Hepatocyte (in vitro differentiated cells): ENCODE measurements at regions not wholly inside any gene's neighbourhood (a gene's known extent, or its start where the extent isn't known, plus 50 kb on each side); places are given as distances from the start of the nearest gene placed in this dataset.

Source experiments
- DNase-seq: peaks from one replicate; pipeline ENCODE4 v3.0.0-alpha.2; 2016; ENCODE audit warnings: low spot score
- H2AFZ ChIP-seq: fragments of 200-600 bp; sonication (generic); 2 replicates; pipeline ENCODE4 v1.6.0; 2016; ENCODE audit warnings: antibody characterized with exemption, mild to moderate bottlenecking
- H3K27ac ChIP-seq: fragments of 200-600 bp; sonication (generic); 2 replicates; pipeline ENCODE4 v1.5.1; 2016; ENCODE audit warnings: mild to moderate bottlenecking
- H3K27me3 ChIP-seq: fragments of 200-600 bp; sonication (generic); 2 replicates; pipeline ENCODE4 v1.6.1; 2016
- H3K36me3 ChIP-seq: fragments of 200-600 bp; sonication (generic); replicated peaks from 2 replicates; pipeline ENCODE4 v1.5.1; 2016; ENCODE audit warnings: low read depth; ENCODE audit not compliant: insufficient read depth
- H3K4me1 ChIP-seq: fragments of 200-600 bp; sonication (generic); 2 replicates; pipeline ENCODE4 v1.5.1; 2016; ENCODE audit warnings: mild to moderate bottlenecking, moderate library complexity; ENCODE audit not compliant: insufficient read depth
- H3K4me2 ChIP-seq: fragments of 200-600 bp; sonication (generic); 2 replicates; pipeline ENCODE4 v1.6.0; 2016
- H3K4me3 ChIP-seq: fragments of 200-600 bp; sonication (generic); 2 replicates; pipeline ENCODE4 v1.5.1; 2016; ENCODE audit warnings: mild to moderate bottlenecking
- H3K79me2 ChIP-seq: fragments of 200-600 bp; sonication (generic); 2 replicates; pipeline ENCODE4 v1.6.0; 2017; ENCODE audit warnings: mild to moderate bottlenecking
- H3K9me2 ChIP-seq: fragments of 200-600 bp; sonication (generic); replicated peaks from 2 replicates; pipeline ENCODE4 v1.6.0; 2017; ENCODE audit warnings: mild to moderate bottlenecking; ENCODE audit not compliant: insufficient read depth
- H3K9me3 ChIP-seq: fragments of 200-600 bp; sonication (generic); 2 replicates; pipeline ENCODE4 v1.5.1; 2016; ENCODE audit warnings: low read depth, mild to moderate bottlenecking
- H4K20me1 ChIP-seq: fragments of 200-600 bp; sonication (generic); 2 replicates; pipeline ENCODE4 v1.6.0; 2016; ENCODE audit warnings: mild to moderate bottlenecking; ENCODE audit not compliant: insufficient read depth, poor library complexity, severe bottlenecking
- EZH2 ChIP-seq: fragments of 200-600 bp; sonication (generic); IDR thresholded peaks from 2 replicates; pipeline ENCODE4 v1.6.1; 2016; ENCODE audit warnings: antibody characterized with exemption, mild to moderate bottlenecking, borderline replicate concordance
- EZH2phosphoT487 ChIP-seq: fragments of 200-600 bp; sonication (generic); IDR thresholded peaks from one replicate; pipeline ENCODE4 v1.6.1; 2018; ENCODE audit warnings: antibody characterized with exemption, mild to moderate bottlenecking, low read depth, moderate library complexity; ENCODE audit not compliant: unreplicated experiment, severe bottlenecking
- WGBS: methylation state at CpG from one replicate; pipeline ENCODE4 v1.1.6; 2016; ENCODE audit warnings: low lambda C conversion rate; ENCODE audit errors: missing lambda C conversion rate; 5-methylcytosine and 5-hydroxymethylcytosine counted together
- TF ChIP-seq, protein P1 (sequence below): fragments of 200-600 bp; sonication (generic); IDR thresholded peaks from 2 replicates; pipeline ENCODE4 v1.5.1; 2016; ENCODE audit warnings: antibody characterized with exemption, mild to moderate bottlenecking; ENCODE audit not compliant: poor library complexity

DNA sequence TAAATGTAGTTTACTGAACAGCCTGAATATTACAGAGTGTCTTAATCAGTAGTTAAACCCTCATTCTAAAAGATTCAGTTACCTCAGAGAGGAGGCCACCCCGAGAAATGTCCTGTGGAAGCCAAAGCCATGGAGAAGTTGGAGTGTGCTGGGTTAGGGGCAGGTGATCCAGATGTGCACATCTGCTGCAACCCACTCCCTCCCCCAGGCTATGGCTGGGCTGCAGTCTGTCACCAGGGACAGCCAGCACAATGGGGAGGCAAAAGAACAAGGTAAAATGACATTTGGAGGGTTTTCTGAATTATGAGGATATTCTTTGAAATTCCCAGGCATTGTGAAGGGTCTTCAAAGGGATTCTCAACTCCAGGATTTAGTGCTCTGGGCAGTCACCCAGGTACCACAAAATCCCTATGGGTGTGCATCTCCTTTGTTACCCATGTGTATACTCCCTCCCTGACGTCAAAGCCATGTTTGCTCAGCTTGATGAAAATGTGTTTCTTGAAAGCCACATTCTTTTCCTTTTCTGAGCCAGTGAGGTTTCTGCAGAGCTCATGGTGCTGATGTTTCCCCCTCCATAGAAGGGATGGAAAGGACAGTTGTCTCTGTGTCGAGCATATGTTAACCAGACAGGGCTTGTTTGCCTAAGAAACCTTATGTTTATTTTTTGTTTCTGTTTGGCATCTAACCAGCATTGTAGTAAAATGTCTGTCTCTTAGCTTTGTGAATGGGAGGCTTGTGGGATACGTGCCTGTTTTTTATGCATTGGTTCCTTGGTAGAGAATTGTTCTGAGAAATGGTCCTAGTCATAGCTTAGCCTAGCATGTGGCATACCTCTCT is 212.3 kb upstream of the TBX18 start:
- Histone ChIP-seq H3K4me3 (no peak overlapping the region), H3K27me3 (no peaks in the 10 kb centered on the region), H3K36me3 (no peaks in the 10 kb centered on the region), H3K9me3 (no peaks in the 10 kb centered on the region), H3K79me2 (no peaks in the 10 kb centered on the region), H3K4me2 (no peak overlapping the region), H3K9me2 (no peaks in the 10 kb centered on the region), H3K27ac (no peak overlapping the region), H2AFZ (no peak overlapping the region), H3K4me1 (no peaks in the 10 kb centered on the region), H4K20me1 (no peaks in the 10 kb centered on the region)
- no peak for DNase-seq
- WGBS: 60% methylated on average over 4 of the region's 4 CpGs
- TF ChIP-seq, protein P1, sequence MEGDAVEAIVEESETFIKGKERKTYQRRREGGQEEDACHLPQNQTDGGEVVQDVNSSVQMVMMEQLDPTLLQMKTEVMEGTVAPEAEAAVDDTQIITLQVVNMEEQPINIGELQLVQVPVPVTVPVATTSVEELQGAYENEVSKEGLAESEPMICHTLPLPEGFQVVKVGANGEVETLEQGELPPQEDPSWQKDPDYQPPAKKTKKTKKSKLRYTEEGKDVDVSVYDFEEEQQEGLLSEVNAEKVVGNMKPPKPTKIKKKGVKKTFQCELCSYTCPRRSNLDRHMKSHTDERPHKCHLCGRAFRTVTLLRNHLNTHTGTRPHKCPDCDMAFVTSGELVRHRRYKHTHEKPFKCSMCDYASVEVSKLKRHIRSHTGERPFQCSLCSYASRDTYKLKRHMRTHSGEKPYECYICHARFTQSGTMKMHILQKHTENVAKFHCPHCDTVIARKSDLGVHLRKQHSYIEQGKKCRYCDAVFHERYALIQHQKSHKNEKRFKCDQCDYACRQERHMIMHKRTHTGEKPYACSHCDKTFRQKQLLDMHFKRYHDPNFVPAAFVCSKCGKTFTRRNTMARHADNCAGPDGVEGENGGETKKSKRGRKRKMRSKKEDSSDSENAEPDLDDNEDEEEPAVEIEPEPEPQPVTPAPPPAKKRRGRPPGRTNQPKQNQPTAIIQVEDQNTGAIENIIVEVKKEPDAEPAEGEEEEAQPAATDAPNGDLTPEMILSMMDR: no peak
- TF ChIP-seq EZH2: no peak
- no peak for TF ChIP-seq EZH2phosphoT487

DNA sequence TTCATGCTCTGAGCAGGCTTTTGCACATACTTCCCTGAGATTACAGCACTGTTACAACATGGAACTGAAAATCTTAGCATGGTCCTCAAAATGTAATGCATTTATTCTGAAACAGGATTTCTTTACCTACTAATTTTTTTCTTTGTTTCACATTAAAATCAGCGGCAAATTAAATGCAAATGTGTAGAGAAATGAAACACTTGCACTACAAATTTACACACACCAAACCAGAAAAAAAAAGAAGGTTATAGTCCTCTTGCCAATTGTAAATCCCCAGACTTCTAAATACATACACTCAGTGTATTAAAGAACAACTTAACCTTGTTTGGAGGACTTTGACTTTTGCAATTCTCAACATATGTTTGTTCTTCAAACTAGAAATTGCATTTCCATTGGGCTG is 210.9 kb upstream of the TBX18 start:
- 100% methylated on average over 1 of the region's 1 CpG for WGBS
- Histone ChIP-seq H3K36me3 (no peaks in the 10 kb centered on the region), H3K79me2 (no peaks in the 10 kb centered on the region), H3K9me2 (no peaks in the 10 kb centered on the region), H3K4me2 (no peak overlapping the region), H4K20me1 (no peaks in the 10 kb centered on the region), H2AFZ (no peak overlapping the region), H3K4me3 (no peak overlapping the region), H3K27ac (no peak overlapping the region), H3K27me3 (no peaks in the 10 kb centered on the region), H3K4me1 (no peaks in the 10 kb centered on the region), H3K9me3 (no peaks in the 10 kb centered on the region)
- DNase-seq: no peak
- TF ChIP-seq, protein P1: no peak
- no peak for TF ChIP-seq EZH2
- TF ChIP-seq EZH2phosphoT487: no peak

DNA sequence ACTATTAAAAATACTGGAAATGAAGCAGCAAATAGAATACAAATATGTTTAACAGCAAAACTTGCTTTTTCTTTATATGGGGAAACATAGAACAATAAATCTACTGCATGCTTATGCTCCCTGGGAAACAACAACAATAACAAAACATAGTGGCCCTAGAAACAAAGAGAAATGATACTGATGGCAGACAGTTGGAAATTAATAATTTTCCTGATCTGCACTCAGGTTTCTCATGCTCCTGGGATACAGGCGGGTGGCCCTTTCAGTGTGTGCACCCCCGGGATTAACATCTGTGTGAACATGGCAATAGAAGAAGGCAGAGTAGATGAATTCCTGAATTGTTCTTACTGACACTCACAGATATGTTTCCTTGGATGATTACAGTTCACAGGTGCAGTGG is 209.2 kb upstream of the TBX18 start:
- Histone ChIP-seq H3K27me3 (no peaks in the 10 kb centered on the region), H3K27ac (no peak overlapping the region), H3K4me1 (no peaks in the 10 kb centered on the region), H3K9me3 (no peaks in the 10 kb centered on the region), H3K9me2 (no peaks in the 10 kb centered on the region), H3K36me3 (no peaks in the 10 kb centered on the region), H3K4me3 (no peak overlapping the region), H4K20me1 (no peaks in the 10 kb centered on the region), H3K4me2 (no peak overlapping the region), H2AFZ (no peak overlapping the region), H3K79me2 (no peaks in the 10 kb centered on the region)
- no peak for DNase-seq
- whole genome bisulfite sequencing: 74% methylated on average over 2 of the region's 2 CpGs
- TF ChIP-seq, protein P1: no peak
- TF ChIP-seq EZH2phosphoT487: no peak
